ENCODE measurements at regions not wholly inside any gene's neighbourhood (a gene's known extent, or its start where the extent isn't known, plus 50 kb on each side); places are given as distances from the start of the nearest gene placed in this dataset.

DNA sequence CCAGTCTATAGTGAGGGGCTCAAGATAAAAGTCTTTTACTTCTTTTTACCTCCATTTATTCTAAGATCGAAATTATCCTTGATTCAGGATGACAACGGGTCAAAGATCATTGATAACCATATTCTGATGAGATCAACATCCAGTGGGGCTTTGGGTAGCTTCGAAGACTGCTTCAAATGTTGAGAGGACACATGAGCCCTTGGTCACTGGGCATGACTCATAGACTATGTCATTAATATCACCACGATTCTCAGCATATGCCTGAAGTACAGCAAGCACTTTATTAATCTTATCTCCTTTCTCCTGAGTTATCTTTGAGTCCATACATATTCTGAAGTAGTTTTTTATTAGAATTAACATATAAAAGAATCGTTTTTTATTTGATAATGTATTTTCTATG lies 117.1 kb upstream of the DAB2 start:
- no peak overlapping the region for H3K27ac ChIP-seq
- DNase-seq = no peak
- no peaks in the 10 kb centered on the region for H3K9me3 ChIP-seq
- H3K36me3 ChIP-seq = no peaks in the 10 kb centered on the region
- no peak overlapping the region for H3K4me3 ChIP-seq
- no peaks in the 10 kb centered on the region for H3K4me1 ChIP-seq
- H3K27me3 ChIP-seq = no peaks in the 10 kb centered on the region
- no peak for TF ChIP-seq CTCF (IDR thresholded peaks at IDR 0.05)
- TF ChIP-seq POLR2A (IDR thresholded peaks at IDR 0.05) = no peak
- intact Hi-C loops (cut with DNase I; ENCODE audit: low total_unique reads) = no loop called here

DNA sequence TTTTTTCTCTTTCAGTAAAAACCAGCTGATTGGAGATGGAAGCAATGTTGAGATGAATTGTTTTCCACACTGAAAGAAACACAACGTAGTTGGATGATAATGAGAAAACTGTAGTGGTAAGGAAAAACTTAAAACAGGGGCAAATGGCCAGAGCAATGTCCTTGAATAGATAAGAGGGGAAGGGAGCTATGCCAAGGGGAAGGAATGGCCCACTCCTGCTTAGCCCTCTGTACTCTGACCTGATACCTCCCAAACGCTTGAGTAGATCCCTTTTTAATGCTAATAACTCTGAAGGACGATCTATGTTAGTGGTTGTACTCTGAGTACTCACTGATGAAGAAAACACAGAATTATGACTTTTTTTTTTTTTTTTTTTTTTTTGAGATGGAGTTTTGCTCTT lies 114.7 kb upstream of the DAB2 start:
- Histone ChIP-seq H3K27me3 (no peaks in the 10 kb centered on the region), H3K36me3 (no peaks in the 10 kb centered on the region), H3K27ac (no peak overlapping the region), H3K4me1 (no peaks in the 10 kb centered on the region), H3K4me3 (no peak overlapping the region), H3K9me3 (no peaks in the 10 kb centered on the region)
- no peak for TF ChIP-seq CTCF (IDR thresholded peaks at IDR 0.05)
- TF ChIP-seq POLR2A (IDR thresholded peaks at IDR 0.05) = no peak
- no peak for DNase-seq
- intact Hi-C loops (cut with DNase I; ENCODE audit: low total_unique reads) = no loop called here

DNA sequence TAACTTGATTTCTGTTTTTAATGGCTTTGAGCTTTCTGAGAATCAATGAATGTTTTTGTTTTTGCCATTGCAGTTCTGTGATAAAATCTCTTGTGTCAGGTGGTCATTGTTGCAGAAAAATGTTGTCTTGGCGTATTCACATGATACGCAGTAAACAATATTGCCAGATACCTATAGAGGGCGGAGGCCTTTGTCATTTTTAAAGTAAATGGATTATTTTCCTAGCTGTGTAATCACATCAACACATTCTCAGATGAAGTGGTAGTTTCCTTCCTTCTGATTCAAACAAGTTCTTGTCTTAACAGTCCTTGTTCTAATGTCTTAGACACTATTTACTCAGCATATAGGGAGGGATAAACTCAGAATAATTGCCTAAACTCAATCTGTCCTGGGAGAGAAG lies 109.9 kb upstream of the DAB2 start:
- Histone ChIP-seq H3K9me3 (no peaks in the 10 kb centered on the region), H3K4me1 (no peaks in the 10 kb centered on the region), H3K36me3 (no peaks in the 10 kb centered on the region), H3K27ac (no peak overlapping the region), H3K27me3 (no peaks in the 10 kb centered on the region), H3K4me3 (no peak overlapping the region)
- TF ChIP-seq CTCF (IDR thresholded peaks at IDR 0.05) = no peak
- no peak for TF ChIP-seq POLR2A (IDR thresholded peaks at IDR 0.05)
- intact Hi-C loops (cut with DNase I; ENCODE audit: low total_unique reads) = no loop called here
- DNase-seq = no peak

DNA sequence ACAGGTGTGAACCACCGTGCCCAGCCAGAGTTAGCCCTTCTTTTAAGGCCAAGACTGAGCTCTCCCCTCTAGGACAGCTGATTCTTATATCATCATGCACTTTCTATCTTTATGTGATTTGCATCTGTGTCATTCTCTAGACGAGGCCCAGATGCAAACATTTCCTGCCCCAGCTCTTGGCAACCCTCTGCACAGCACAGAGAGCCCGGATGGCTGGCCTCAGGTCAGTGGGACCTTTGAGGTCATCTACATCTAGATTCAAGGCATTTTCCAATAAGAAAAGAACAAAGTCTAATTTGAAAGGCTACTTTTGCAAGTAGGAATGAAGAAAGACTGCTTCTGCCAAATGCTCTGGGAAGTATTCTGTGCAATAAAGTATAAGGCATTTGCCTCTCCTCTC lies 109.0 kb upstream of the DAB2 start:
- Histone ChIP-seq H3K4me1 (no peaks in the 10 kb centered on the region), H3K27me3 (no peaks in the 10 kb centered on the region), H3K36me3 (no peaks in the 10 kb centered on the region), H3K4me3 (no peak overlapping the region), H3K27ac (no peak overlapping the region), H3K9me3 (no peaks in the 10 kb centered on the region)
- TF ChIP-seq POLR2A (IDR thresholded peaks at IDR 0.05) (no peak), CTCF (IDR thresholded peaks at IDR 0.05) (no peak)
- intact Hi-C loops (cut with DNase I; ENCODE audit: low total_unique reads) = no loop called here
- no peak for DNase-seq

DNA sequence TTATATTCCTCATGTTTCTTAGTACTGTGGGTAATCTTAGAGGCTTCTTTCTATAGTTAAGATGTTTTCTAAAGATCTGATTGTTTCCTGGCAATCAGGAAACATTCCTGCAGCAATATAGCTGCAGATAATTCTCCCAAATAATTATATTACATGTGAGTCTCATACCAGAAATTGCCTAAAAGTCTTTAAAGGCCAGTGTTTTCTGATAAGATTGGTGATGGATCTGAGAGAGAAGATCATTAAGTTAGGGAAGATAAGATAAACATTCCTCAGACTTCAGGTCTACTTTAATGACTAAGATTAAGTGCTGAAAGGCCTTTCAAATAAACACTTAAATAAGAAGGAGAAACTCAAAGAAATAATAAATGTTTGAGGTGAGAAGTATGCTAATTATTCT lies 107.7 kb upstream of the DAB2 start:
- TF ChIP-seq CTCF (IDR thresholded peaks at IDR 0.05) (no peak), POLR2A (IDR thresholded peaks at IDR 0.05) (no peak)
- no peaks in the 10 kb centered on the region for H3K4me1 ChIP-seq
- H3K27ac ChIP-seq = no peak overlapping the region
- intact Hi-C loops (cut with DNase I; ENCODE audit: low total_unique reads) = no loop called here
- H3K9me3 ChIP-seq = no peaks in the 10 kb centered on the region
- no peak overlapping the region for H3K4me3 ChIP-seq
- no peaks in the 10 kb centered on the region for H3K36me3 ChIP-seq
- no peak for DNase-seq
- no peaks in the 10 kb centered on the region for H3K27me3 ChIP-seq

Measured in uterus (tissue), 3 donors.